WTC11 (cell line): ENCODE measurements at regions not wholly inside any gene's neighbourhood (a gene's known extent, or its start where the extent isn't known, plus 50 kb on each side); places are given as distances from the start of the nearest gene placed in this dataset.

Experiments used
- ATAC-seq: fragments of 200-7000 bp; cut with Tn5 transposase; 2 replicates; pipeline ENCODE4 v1.10.0; 2021; ENCODE audit warnings: mild to moderate bottlenecking, moderate library complexity
- CTCF ChIA-PET: fragments of 300-600 bp; sonication (Branson Sonifier 250); formaldehyde crosslinking; loops from one replicate; lab custom pipeline; 2021; ENCODE audit warnings: antibody characterized with exemption; lab: Charles Lee
- POLR2A ChIA-PET: fragments of 350-600 bp; sonication (Branson Sonifier 250); formaldehyde crosslinking; loops from one replicate; lab custom pipeline; 2021; ENCODE audit warnings: antibody characterized with exemption; lab: Charles Lee
- DNase-seq: peaks from one replicate; pipeline ENCODE4 v3.0.0; 2021; ENCODE audit warnings: low spot score
- H3K27ac Mint-ChIP-seq: 2 replicates; pipeline ENCODE4 v1.8.0; 2021; ENCODE audit warnings: mixed read lengths
- H3K27me3 Mint-ChIP-seq: 2 replicates; pipeline ENCODE4 v1.8.0; 2021; ENCODE audit warnings: low read depth, mild to moderate bottlenecking, moderate library complexity, mixed read lengths
- H3K36me3 Mint-ChIP-seq: 2 replicates; pipeline ENCODE4 v1.8.0; 2021; ENCODE audit warnings: mixed read lengths
- H3K4me1 Mint-ChIP-seq: 2 replicates; pipeline ENCODE4 v1.8.0; 2022; ENCODE audit warnings: mixed read lengths
- H3K4me3 Mint-ChIP-seq: 2 replicates; pipeline ENCODE4 v1.8.0; 2021; ENCODE audit warnings: mild to moderate bottlenecking, moderate library complexity, mixed read lengths
- H3K9me3 Mint-ChIP-seq: 2 replicates; pipeline ENCODE4 v1.8.0; 2021; ENCODE audit warnings: mixed read lengths
- ELF4 ChIP-seq: sonication (generic); formaldehyde crosslinking; IDR thresholded peaks from 2 replicates; pipeline ENCODE4 v1.8.1; 2022; ENCODE audit warnings: low read depth, mild to moderate bottlenecking, moderate library complexity, missing genetic modification reagents
- ETV6 ChIP-seq: sonication (generic); formaldehyde crosslinking; IDR thresholded peaks from 2 replicates; pipeline ENCODE4 v1.8.1; 2022; ENCODE audit warnings: mild to moderate bottlenecking, missing genetic modification reagents
- FOXK1 ChIP-seq: sonication (generic); formaldehyde crosslinking; IDR thresholded peaks from 2 replicates; pipeline ENCODE4 v1.8.0; 2022; ENCODE audit warnings: mild to moderate bottlenecking, moderate library complexity, missing genetic modification reagents
- FOXP4 ChIP-seq: sonication (generic); formaldehyde crosslinking; IDR thresholded peaks from 2 replicates; pipeline ENCODE4 v1.8.0; 2022; ENCODE audit warnings: mild to moderate bottlenecking, missing genetic modification reagents
- IRF1 ChIP-seq: sonication (generic); formaldehyde crosslinking; IDR thresholded peaks from 2 replicates; pipeline ENCODE4 v1.8.0; 2023; ENCODE audit warnings: missing genetic modification reagents
- IRF2 ChIP-seq: sonication (generic); formaldehyde crosslinking; IDR thresholded peaks from 2 replicates; pipeline ENCODE4 v1.8.0; 2022; ENCODE audit warnings: low read depth, missing genetic modification reagents, borderline replicate concordance
- JAZF1 ChIP-seq: fragments of 250-450 bp; sonication (Bioruptor Pico); IDR thresholded peaks from 2 replicates; pipeline ENCODE4 v1.9.0; 2021; ENCODE audit warnings: moderate library complexity, mild to moderate bottlenecking, inconsistent platforms
- JUN ChIP-seq: sonication (generic); formaldehyde crosslinking; IDR thresholded peaks from 2 replicates; pipeline ENCODE4 v1.8.0; 2023; ENCODE audit warnings: mild to moderate bottlenecking, missing genetic modification reagents
- RELA ChIP-seq: sonication (generic); formaldehyde crosslinking; IDR thresholded peaks from 2 replicates; pipeline ENCODE4 v1.8.1; 2022; ENCODE audit warnings: missing genetic modification reagents, mild to moderate bottlenecking, borderline replicate concordance
- RORB ChIP-seq: fragments of 250-450 bp; sonication (Bioruptor Pico); IDR thresholded peaks from 2 replicates; pipeline ENCODE4 v1.9.0; 2021; ENCODE audit warnings: mild to moderate bottlenecking
- SP1 ChIP-seq: sonication (generic); formaldehyde crosslinking; conservative IDR thresholded peaks from 2 replicates; pipeline ENCODE4 v1.8.1; 2022; ENCODE audit warnings: missing genetic modification reagents
- STAT6 ChIP-seq: sonication (generic); formaldehyde crosslinking; conservative IDR thresholded peaks from 2 replicates; pipeline ENCODE4 v1.8.1; 2023; ENCODE audit warnings: mild to moderate bottlenecking, low read depth, missing genetic modification reagents, moderate library complexity
- TP53 ChIP-seq: sonication (generic); formaldehyde crosslinking; IDR thresholded peaks from 2 replicates; pipeline ENCODE4 v1.8.1; 2023; ENCODE audit warnings: mild to moderate bottlenecking, missing genetic modification reagents
- ZNF263 ChIP-seq: sonication (generic); formaldehyde crosslinking; IDR thresholded peaks from 2 replicates; pipeline ENCODE4 v1.8.1; 2022; ENCODE audit warnings: low read depth, mild to moderate bottlenecking, moderate library complexity, missing genetic modification reagents
- TF ChIP-seq, protein P1 (sequence below): sonication (generic); formaldehyde crosslinking; IDR thresholded peaks from 2 replicates; pipeline ENCODE4 v1.8.0; 2022; ENCODE audit warnings: mild to moderate bottlenecking, missing genetic modification reagents
- TF ChIP-seq, protein P2 (sequence below): fragments of 250-450 bp; sonication (Bioruptor Pico); IDR thresholded peaks from 2 replicates; pipeline ENCODE4 v1.9.0; 2021; ENCODE audit warnings: moderate library complexity, mild to moderate bottlenecking, inconsistent platforms, borderline replicate concordance
- TF ChIP-seq, protein P3 (sequence below): sonication (generic); formaldehyde crosslinking; IDR thresholded peaks from 2 replicates; pipeline ENCODE4 v1.8.1; 2023; ENCODE audit warnings: mild to moderate bottlenecking, moderate library complexity, missing genetic modification reagents
- TF ChIP-seq, protein P4 (sequence below): sonication (generic); formaldehyde crosslinking; IDR thresholded peaks from 2 replicates; pipeline ENCODE4 v1.8.0; 2023; ENCODE audit warnings: mild to moderate bottlenecking, missing genetic modification reagents

DNA sequence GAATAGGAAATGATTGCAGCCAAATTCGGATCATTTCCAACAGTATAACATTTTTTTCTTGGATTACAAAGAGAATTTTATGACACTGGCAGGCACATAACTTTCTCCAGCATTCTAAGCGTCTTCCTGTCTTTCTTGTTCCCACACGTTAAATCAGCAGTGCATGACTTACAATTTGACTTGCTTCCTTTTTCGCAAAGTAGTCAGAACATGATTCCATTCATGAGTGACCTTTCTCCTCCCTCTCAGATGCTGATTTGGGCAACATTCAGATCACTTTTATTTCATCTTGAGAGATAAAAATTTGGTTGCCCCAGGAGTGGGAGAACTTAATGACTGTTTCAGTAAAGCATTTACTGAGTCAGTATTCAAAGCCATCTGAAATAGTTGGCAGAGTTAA lies 858.7 kb upstream of the ACVR2A start:
- no peak overlapping the region for H3K4me3 Mint-ChIP-seq
- H3K27ac Mint-ChIP-seq: no peak overlapping the region
- CTCF ChIA-PET: no interaction called here
- H3K27me3 Mint-ChIP-seq: no peaks in the 10 kb centered on the region
- TF ChIP-seq, protein P1, sequence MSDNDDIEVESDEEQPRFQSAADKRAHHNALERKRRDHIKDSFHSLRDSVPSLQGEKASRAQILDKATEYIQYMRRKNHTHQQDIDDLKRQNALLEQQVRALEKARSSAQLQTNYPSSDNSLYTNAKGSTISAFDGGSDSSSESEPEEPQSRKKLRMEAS (CRISPR knock-in tag): no peak
- TF ChIP-seq IRF2 (CRISPR knock-in tag): no peak
- TF ChIP-seq JAZF1 (CRISPR knock-in tag): no peak
- TF ChIP-seq RELA (CRISPR knock-in tag): no peak
- TF ChIP-seq, all 79 proteins: peak for 0
- H3K4me1 Mint-ChIP-seq: peaks cover 13% of the 10 kb centered on the region
- no peak for ATAC-seq
- no peak for DNase-seq
- H3K36me3 Mint-ChIP-seq: 0 out of 2 replicates have a peak, but pooled peaks cover 1% of the 10 kb centered on the region
- H3K9me3 Mint-ChIP-seq: 0 out of 2 replicates have a peak, but pooled peaks cover 4% of the 10 kb centered on the region
- POLR2A ChIA-PET: no interaction called here

DNA sequence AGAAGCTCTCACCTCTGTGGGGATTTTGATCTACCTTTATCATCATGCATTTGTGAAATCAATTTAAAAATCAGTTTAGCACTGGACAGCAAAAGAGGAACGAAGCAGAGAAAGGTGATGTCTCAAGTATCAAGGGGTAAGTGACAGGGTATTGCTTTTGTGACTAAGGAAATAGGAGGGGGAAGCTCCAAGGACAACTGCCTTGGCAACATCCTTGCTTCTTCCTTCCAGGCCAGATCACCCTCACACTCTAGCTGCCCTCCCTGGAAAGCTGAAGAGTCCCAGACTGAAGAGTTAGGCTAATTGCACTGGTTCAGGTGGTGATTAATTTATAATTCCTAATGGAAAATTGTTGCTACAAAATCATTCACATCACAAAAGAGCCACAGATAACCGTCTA lies 859.1 kb upstream of the ACVR2A start:
- Mint-ChIP-seq H3K4me3 (no peak overlapping the region), H3K9me3 (peaks cover 7% of the 10 kb centered on the region), H3K27ac (no peak overlapping the region), H3K36me3 (peaks cover 5% of the 10 kb centered on the region; the same call in 1 of the 2 replicates), H3K27me3 (no peaks in the 10 kb centered on the region), H3K4me1 (peaks cover 11% of the 10 kb centered on the region)
- CTCF ChIA-PET: no interaction called here
- no peak for DNase-seq
- POLR2A ChIA-PET: no interaction called here
- ATAC-seq: peak; percentile 53
- TF ChIP-seq ZNF263 (CRISPR knock-in tag) (no peak), JUN (CRISPR knock-in tag) (no peak), TP53 (no peak), FOXK1 (no peak), STAT6 (CRISPR knock-in tag) (no peak), FOXP4 (CRISPR knock-in tag) (no peak), ELF4 (CRISPR knock-in tag) (no peak), ETV6 (CRISPR knock-in tag) (no peak), SP1 (CRISPR knock-in tag) (no peak), IRF1 (CRISPR knock-in tag) (no peak), RORB (no peak)
- TF ChIP-seq, protein P2, sequence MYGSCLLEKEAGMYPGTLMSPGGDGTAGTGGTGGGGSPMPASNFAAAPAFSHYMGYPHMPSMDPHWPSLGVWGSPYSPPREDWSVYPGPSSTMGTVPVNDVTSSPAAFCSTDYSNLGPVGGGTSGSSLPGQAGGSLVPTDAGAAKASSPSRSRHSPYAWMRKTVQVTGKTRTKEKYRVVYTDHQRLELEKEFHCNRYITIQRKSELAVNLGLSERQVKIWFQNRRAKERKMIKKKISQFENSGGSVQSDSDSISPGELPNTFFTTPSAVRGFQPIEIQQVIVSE (CRISPR knock-in tag): no peak
- TF ChIP-seq, protein P3, sequence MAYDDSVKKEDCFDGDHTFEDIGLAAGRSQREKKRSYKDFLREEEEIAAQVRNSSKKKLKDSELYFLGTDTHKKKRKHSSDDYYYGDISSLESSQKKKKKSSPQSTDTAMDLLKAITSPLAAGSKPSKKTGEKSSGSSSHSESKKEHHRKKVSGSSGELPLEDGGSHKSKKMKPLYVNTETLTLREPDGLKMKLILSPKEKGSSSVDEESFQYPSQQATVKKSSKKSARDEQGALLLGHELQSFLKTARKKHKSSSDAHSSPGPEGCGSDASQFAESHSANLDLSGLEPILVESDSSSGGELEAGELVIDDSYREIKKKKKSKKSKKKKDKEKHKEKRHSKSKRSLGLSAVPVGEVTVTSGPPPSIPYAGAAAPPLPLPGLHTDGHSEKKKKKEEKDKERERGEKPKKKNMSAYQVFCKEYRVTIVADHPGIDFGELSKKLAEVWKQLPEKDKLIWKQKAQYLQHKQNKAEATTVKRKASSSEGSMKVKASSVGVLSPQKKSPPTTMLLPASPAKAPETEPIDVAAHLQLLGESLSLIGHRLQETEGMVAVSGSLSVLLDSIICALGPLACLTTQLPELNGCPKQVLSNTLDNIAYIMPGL (CRISPR knock-in tag): no peak
- TF ChIP-seq, protein P4, sequence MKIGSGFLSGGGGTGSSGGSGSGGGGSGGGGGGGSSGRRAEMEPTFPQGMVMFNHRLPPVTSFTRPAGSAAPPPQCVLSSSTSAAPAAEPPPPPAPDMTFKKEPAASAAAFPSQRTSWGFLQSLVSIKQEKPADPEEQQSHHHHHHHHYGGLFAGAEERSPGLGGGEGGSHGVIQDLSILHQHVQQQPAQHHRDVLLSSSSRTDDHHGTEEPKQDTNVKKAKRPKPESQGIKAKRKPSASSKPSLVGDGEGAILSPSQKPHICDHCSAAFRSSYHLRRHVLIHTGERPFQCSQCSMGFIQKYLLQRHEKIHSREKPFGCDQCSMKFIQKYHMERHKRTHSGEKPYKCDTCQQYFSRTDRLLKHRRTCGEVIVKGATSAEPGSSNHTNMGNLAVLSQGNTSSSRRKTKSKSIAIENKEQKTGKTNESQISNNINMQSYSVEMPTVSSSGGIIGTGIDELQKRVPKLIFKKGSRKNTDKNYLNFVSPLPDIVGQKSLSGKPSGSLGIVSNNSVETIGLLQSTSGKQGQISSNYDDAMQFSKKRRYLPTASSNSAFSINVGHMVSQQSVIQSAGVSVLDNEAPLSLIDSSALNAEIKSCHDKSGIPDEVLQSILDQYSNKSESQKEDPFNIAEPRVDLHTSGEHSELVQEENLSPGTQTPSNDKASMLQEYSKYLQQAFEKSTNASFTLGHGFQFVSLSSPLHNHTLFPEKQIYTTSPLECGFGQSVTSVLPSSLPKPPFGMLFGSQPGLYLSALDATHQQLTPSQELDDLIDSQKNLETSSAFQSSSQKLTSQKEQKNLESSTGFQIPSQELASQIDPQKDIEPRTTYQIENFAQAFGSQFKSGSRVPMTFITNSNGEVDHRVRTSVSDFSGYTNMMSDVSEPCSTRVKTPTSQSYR (CRISPR knock-in tag): no peak
- TF ChIP-seq, all 79 proteins: peak for 0
